ENCODE measurements at regions not wholly inside any gene's neighbourhood (a gene's known extent, or its start where the extent isn't known, plus 50 kb on each side); places are given as distances from the start of the nearest gene placed in this dataset.

GRCh38 chr10:83937826-83938225, 201.5 kb upstream of the GHITM start:
- no peak for TF ChIP-seq CTCF (IDR thresholded peaks at IDR 0.05)
- no peak for TF ChIP-seq POLR2A (IDR thresholded peaks at IDR 0.05)
- no peak for TF ChIP-seq POLR2AphosphoS5 (IDR thresholded peaks at IDR 0.05)

Data from prostate gland (tissue), 2 donors.